Cardiac muscle cell (in vitro differentiated cells and primary cell): ENCODE measurements at regions not wholly inside any gene's neighbourhood (a gene's known extent, or its start where the extent isn't known, plus 50 kb on each side); places are given as distances from the start of the nearest gene placed in this dataset.

ENCODE experiments used
- DNase-seq, 2 donors: peaks; one replicate each; pipeline versions ENCODE4 v3.0.0 to v3.0.0-alpha.2; 2010 to 2017; ENCODE audit warnings: low read depth in 1 of 2, low spot score in 1 of 2
- H3K27ac ChIP-seq: fragments of 200-600 bp; sonication (generic); 2 replicates; pipeline ENCODE4 v1.5.1; 2016
- H3K27me3 ChIP-seq: fragments of 200-600 bp; sonication (generic); 2 replicates; pipeline ENCODE4 v1.6.0; 2016; ENCODE audit warnings: control low read depth
- H3K36me3 ChIP-seq: fragments of 200-600 bp; sonication (generic); 2 replicates; pipeline ENCODE4 v1.5.1; 2016; ENCODE audit warnings: control low read depth
- H3K4me1 ChIP-seq: fragments of 200-600 bp; sonication (generic); 2 replicates; pipeline ENCODE4 v1.8.1; 2017; ENCODE audit warnings: low read depth, mild to moderate bottlenecking, mixed run types
- H3K4me3 ChIP-seq: fragments of 200-600 bp; sonication (generic); 2 replicates; pipeline ENCODE4 v1.5.1; 2016; ENCODE audit warnings: mild to moderate bottlenecking
- H3K9me3 ChIP-seq: fragments of 200-600 bp; sonication (generic); 2 replicates; pipeline ENCODE4 v1.5.1; 2017; ENCODE audit warnings: low read depth, mild to moderate bottlenecking, control low read depth
- TF ChIP-seq, protein P1 (sequence below): IDR thresholded peaks from 2 replicates; pipeline ENCODE4 v1.5.1; 2012; ENCODE audit warnings: low read depth, mild to moderate bottlenecking, low read length

DNA sequence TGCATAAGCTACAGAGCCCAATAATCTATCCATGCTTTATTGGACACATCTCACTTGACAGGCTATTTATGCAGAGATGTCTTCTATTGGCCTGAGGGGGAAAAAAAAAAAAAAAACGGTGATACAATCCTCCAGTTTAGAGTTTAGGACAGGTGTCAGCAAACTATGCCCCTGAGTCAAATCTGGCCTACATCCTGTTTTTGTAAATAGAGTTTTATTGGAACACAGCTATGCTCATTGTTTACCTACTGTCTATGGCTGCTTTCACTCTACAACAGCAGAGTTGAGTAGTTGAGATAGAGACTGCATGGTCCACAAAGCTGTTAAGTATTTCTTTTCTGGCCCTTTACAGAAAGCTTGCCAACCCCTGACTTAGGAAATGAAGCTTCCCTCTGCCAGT lies 403.1 kb downstream of the C12orf75 start:
- Histone ChIP-seq H3K27ac (no peak overlapping the region), H3K4me3 (no peak overlapping the region), H3K27me3 (no peaks in the 10 kb centered on the region), H3K9me3 (no peaks in the 10 kb centered on the region), H3K4me1 (no peaks in the 10 kb centered on the region), H3K36me3 (no peaks in the 10 kb centered on the region)
- DNase-seq = no peak
- TF ChIP-seq, protein P1, sequence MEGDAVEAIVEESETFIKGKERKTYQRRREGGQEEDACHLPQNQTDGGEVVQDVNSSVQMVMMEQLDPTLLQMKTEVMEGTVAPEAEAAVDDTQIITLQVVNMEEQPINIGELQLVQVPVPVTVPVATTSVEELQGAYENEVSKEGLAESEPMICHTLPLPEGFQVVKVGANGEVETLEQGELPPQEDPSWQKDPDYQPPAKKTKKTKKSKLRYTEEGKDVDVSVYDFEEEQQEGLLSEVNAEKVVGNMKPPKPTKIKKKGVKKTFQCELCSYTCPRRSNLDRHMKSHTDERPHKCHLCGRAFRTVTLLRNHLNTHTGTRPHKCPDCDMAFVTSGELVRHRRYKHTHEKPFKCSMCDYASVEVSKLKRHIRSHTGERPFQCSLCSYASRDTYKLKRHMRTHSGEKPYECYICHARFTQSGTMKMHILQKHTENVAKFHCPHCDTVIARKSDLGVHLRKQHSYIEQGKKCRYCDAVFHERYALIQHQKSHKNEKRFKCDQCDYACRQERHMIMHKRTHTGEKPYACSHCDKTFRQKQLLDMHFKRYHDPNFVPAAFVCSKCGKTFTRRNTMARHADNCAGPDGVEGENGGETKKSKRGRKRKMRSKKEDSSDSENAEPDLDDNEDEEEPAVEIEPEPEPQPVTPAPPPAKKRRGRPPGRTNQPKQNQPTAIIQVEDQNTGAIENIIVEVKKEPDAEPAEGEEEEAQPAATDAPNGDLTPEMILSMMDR = no peak

DNA sequence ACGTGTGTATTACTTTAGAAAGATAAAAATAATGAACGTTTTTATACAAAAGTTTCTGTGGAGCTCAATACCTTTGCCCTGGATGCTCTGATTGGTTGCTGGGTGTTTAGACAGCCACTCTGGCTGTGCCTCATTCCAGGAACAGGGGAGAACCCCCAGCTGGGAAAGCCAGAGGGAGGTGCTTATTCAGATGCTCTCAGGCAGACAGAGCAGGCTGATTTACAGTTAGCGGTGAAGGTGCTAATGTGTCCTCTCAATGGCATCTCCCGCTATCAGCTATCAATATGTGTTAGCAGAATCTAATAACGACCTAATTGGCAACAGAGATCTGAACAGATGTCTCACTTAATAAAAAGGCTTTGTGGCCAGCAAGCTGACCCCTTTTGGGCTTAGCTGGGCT lies 402.3 kb downstream of the NUAK1 start:
- DNase-seq = no peak
- Histone ChIP-seq H3K9me3 (no peaks in the 10 kb centered on the region), H3K36me3 (no peaks in the 10 kb centered on the region), H3K27ac (no peak overlapping the region), H3K4me3 (no peak overlapping the region), H3K27me3 (no peaks in the 10 kb centered on the region), H3K4me1 (no peaks in the 10 kb centered on the region)
- TF ChIP-seq, protein P1 = no peak

DNA sequence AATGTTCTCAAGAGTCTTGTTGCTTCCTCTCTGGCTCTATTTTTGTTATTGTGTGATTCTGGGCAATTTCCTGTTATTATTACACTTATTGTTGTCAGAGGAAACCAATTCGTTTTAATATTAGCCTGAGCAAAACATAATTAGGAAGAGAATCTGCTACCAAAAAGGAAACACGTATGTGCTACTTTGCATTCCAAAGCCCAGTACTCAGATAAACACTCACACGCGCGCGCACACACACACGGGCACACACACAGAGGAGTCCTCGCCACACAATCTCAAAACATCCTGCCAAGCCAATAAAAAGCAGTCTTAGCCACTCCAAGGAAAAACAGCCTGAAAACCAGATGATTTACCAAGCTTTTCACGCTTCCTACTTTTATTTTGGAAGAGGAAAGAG lies 400.7 kb downstream of the NUAK1 start:
- DNase-seq = peak in 1 of 2 donors; percentile 82
- Histone ChIP-seq H3K9me3 (no peaks in the 10 kb centered on the region), H3K4me1 (no peaks in the 10 kb centered on the region), H3K27me3 (no peaks in the 10 kb centered on the region), H3K36me3 (no peaks in the 10 kb centered on the region), H3K4me3 (no peak overlapping the region), H3K27ac (no peak overlapping the region)
- TF ChIP-seq, protein P1 = no peak

DNA sequence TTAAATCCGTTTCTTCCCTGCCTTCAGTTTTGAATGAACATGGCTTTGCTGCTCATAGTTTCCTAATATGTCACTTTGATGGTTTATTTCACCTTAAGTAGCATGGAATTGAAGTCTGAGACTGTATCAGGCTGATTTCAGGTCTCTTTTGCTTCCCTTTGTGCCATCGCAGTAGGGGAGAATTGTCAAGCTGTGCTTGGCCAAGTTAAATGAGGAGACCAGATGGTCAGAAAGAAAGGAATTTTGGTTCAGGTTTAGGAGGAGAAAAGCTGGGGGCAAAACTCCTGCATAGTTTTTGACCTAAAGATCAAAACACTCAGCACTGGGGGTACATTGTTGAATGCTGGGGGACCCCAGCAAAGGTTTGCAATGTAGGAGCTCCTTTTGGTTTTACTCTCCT lies 398.4 kb downstream of the NUAK1 start:
- DNase-seq = no peak
- no peak overlapping the region for H3K27ac ChIP-seq
- no peaks in the 10 kb centered on the region for H3K27me3 ChIP-seq
- no peak overlapping the region for H3K4me3 ChIP-seq
- no peaks in the 10 kb centered on the region for H3K4me1 ChIP-seq
- TF ChIP-seq, protein P1 = no peak
- H3K36me3 ChIP-seq = no peaks in the 10 kb centered on the region
- no peaks in the 10 kb centered on the region for H3K9me3 ChIP-seq

DNA sequence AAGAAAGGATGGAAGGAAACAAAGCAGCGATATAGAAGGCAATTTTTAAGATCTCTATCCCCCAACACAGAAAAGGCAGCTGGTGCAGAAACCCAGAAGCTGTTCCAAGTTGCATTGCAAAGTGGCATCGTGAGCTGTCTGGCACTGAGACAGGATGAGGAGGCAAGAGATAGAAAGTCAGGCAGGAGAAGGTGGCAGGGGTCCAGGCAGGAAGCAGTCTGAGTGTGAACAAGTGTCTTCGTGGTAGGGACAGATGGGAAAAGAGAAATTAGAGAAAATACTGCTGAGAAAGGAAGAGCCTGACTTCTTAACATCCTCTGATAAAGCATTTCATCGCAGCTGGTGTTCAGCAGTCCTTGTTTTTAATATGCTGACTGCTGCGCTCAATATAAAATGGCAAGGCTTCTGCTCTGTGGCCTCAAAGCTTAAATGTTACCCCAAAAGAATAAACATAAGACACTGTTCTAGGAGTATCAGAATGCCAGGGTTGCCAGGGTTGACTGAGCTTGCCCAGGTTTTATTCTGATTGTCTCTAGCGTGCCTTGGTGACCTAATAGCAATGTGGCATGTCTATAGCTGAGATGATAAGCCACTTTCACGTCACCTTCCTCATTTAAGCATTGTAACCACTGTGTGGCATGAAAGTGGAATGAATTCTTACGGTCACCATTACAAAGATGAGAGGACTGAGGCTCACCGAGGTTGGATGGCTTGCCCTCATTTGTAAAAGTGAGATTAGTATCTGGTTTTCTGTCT lies 397.6 kb downstream of the NUAK1 start:
- no peaks in the 10 kb centered on the region for H3K36me3 ChIP-seq
- no peak overlapping the region for H3K27ac ChIP-seq
- H3K4me1 ChIP-seq = no peaks in the 10 kb centered on the region
- H3K9me3 ChIP-seq = no peaks in the 10 kb centered on the region
- H3K4me3 ChIP-seq = no peak overlapping the region
- no peaks in the 10 kb centered on the region for H3K27me3 ChIP-seq
- DNase-seq = peak in 1 of 2 donors; percentile 49
- TF ChIP-seq, protein P1 = no peak
